ENCODE measurements at regions not wholly inside any gene's neighbourhood (a gene's known extent, or its start where the extent isn't known, plus 50 kb on each side); places are given as distances from the start of the nearest gene placed in this dataset.
"Not testable (repeated sequence)": the region's sequence is repeated elsewhere in the genome, so short reads cannot be mapped to it uniquely, and the experiment has no call there.

DNA sequence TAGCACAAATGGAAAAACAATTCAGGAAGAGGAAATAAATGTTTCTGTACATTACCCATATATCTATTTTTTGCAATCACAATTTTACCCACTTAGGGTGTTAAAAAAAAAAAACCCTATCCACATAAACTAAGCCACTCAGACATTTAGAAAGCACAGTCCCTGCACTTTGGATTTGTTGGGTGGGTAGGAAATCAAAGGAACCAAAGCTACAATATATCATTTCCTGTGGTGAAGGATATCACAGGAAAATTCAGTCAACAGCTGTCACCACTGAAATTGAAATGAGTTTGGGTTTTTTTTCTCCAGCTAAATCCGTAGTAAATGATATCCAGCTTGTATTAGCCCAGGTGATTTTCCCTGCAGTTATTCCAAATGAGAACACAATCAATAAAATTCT, 2392.4 kb downstream of the EPHA3 start:
- H3K4me1 Mint-ChIP-seq, ATAC-seq, DNase-seq, H3K36me3 Mint-ChIP-seq, H3K27ac Mint-ChIP-seq, POLR2A ChIA-PET, H3K27me3 Mint-ChIP-seq, H3K4me3 Mint-ChIP-seq: not testable (repeated sequence)
- H3K9me3 Mint-ChIP-seq = peaks cover 2 to 22% (median 10%) of the 10 kb centered on the region in 9 donors

GRCh38 chr3:91504874-91505273, 2397.5 kb downstream of the EPHA3 start:
- peaks cover 0 to 20% (median 4%) of the 10 kb centered on the region in 9 donors for H3K9me3 Mint-ChIP-seq
- ATAC-seq, H3K4me1 Mint-ChIP-seq, H3K27ac Mint-ChIP-seq, H3K36me3 Mint-ChIP-seq, POLR2A ChIA-PET, DNase-seq, H3K4me3 Mint-ChIP-seq, H3K27me3 Mint-ChIP-seq: not testable (repeated sequence)

Data from naive thymus-derived CD8-positive, alpha-beta T cell (primary cell).